ENCODE measurements at regions not wholly inside any gene's neighbourhood (a gene's known extent, or its start where the extent isn't known, plus 50 kb on each side); places are given as distances from the start of the nearest gene placed in this dataset.

- no peaks in the 10 kb centered on the region for H3K27me3 Mint-ChIP-seq
- DNase-seq = no peak
- H3K4me3 Mint-ChIP-seq = no peak overlapping the region
- peaks cover 0 to 10% (median 3%) of the 10 kb centered on the region in 7 donors for H3K9me3 Mint-ChIP-seq
- H3K4me1 Mint-ChIP-seq = no peaks in the 10 kb centered on the region
- H3K27ac Mint-ChIP-seq = no peak overlapping the region
- ATAC-seq (ENCODE audit: low read depth in 2 of 2) = no peak
- no peaks in the 10 kb centered on the region for H3K36me3 Mint-ChIP-seq
These were observed 958.0 kb downstream of the EPHA4 start for GRCh38 chr2:220614064-220614463.

- no peaks in the 10 kb centered on the region for H3K4me1 Mint-ChIP-seq
- H3K27me3 Mint-ChIP-seq = no peaks in the 10 kb centered on the region
- no peak for DNase-seq
- no peak overlapping the region for H3K4me3 Mint-ChIP-seq
- no peak overlapping the region for H3K27ac Mint-ChIP-seq
- H3K36me3 Mint-ChIP-seq = no peaks in the 10 kb centered on the region
- ATAC-seq (ENCODE audit: low read depth in 2 of 2) = no peak
- H3K9me3 Mint-ChIP-seq = peaks cover 0 to 8% (median 0%) of the 10 kb centered on the region in 7 donors
These were observed 952.4 kb downstream of the EPHA4 start for GRCh38 chr2:220619525-220620220.

- peaks cover 0 to 4% (median 0%) of the 10 kb centered on the region in 3 donors for H3K27me3 Mint-ChIP-seq
- no peaks in the 10 kb centered on the region for H3K9me3 Mint-ChIP-seq
- no peak for ATAC-seq (ENCODE audit: low read depth in 2 of 2)
- no peak overlapping the region for H3K27ac Mint-ChIP-seq
- H3K36me3 Mint-ChIP-seq = no peaks in the 10 kb centered on the region
- peak overlapping the region in 1 of 8 donors; percentile 59 for H3K4me3 Mint-ChIP-seq
- no peaks in the 10 kb centered on the region for H3K4me1 Mint-ChIP-seq
- DNase-seq = no peak
These were observed 945.5 kb downstream of the EPHA4 start for GRCh38 chr2:220626603-220627002.

GRCh38 chr2:220628252-220628651 lies 943.9 kb downstream of the EPHA4 start:
- H3K27me3 Mint-ChIP-seq = peaks cover 0 to 4% (median 0%) of the 10 kb centered on the region in 3 donors
- H3K36me3 Mint-ChIP-seq = no peaks in the 10 kb centered on the region
- H3K4me1 Mint-ChIP-seq = no peaks in the 10 kb centered on the region
- H3K27ac Mint-ChIP-seq = no peak overlapping the region
- H3K9me3 Mint-ChIP-seq = no peaks in the 10 kb centered on the region
- ATAC-seq (ENCODE audit: low read depth in 2 of 2) (no peak), DNase-seq (no peak)
- H3K4me3 Mint-ChIP-seq = peak overlapping the region in 1 of 8 donors; percentile 26

GRCh38 chr2:220641137-220641536 lies 931.0 kb downstream of the EPHA4 start:
- H3K27ac Mint-ChIP-seq = no peak overlapping the region
- H3K27me3 Mint-ChIP-seq = peaks cover 0 to 8% (median 0%) of the 10 kb centered on the region in 3 donors
- H3K9me3 Mint-ChIP-seq = no peaks in the 10 kb centered on the region
- H3K4me1 Mint-ChIP-seq = no peaks in the 10 kb centered on the region
- H3K36me3 Mint-ChIP-seq = no peaks in the 10 kb centered on the region
- ATAC-seq (ENCODE audit: low read depth in 2 of 2) = no peak
- no peak overlapping the region for H3K4me3 Mint-ChIP-seq
- no peak for DNase-seq

GRCh38 chr2:220646424-220646823 lies 925.7 kb downstream of the EPHA4 start:
- Mint-ChIP-seq H3K36me3 (no peaks in the 10 kb centered on the region), H3K27me3 (peaks cover 0 to 16% (median 8%) of the 10 kb centered on the region in 3 donors), H3K27ac (no peak overlapping the region), H3K9me3 (no peaks in the 10 kb centered on the region), H3K4me1 (no peaks in the 10 kb centered on the region), H3K4me3 (no peak overlapping the region)
- DNase-seq = no peak
- ATAC-seq (ENCODE audit: low read depth in 2 of 2) = no peak

- Mint-ChIP-seq H3K4me3 (no peak overlapping the region), H3K4me1 (no peaks in the 10 kb centered on the region), H3K9me3 (peaks cover 0 to 3% (median 0%) of the 10 kb centered on the region in 7 donors), H3K27ac (no peak overlapping the region), H3K27me3 (peaks cover 0 to 12% (median 9%) of the 10 kb centered on the region in 3 donors), H3K36me3 (no peaks in the 10 kb centered on the region)
- no peak for DNase-seq
- ATAC-seq (ENCODE audit: low read depth in 2 of 2) = no peak
These were observed 923.5 kb downstream of the EPHA4 start for GRCh38 chr2:220648628-220649027.

- Mint-ChIP-seq H3K4me1 (no peaks in the 10 kb centered on the region), H3K27ac (peak overlapping the region in 1 of 6 donors; percentile 45), H3K27me3 (peaks cover 4 to 14% (median 4%) of the 10 kb centered on the region in 3 donors), H3K4me3 (no peak overlapping the region), H3K9me3 (peaks cover 0 to 3% (median 0%) of the 10 kb centered on the region in 7 donors), H3K36me3 (no peaks in the 10 kb centered on the region)
- ATAC-seq (ENCODE audit: low read depth in 2 of 2) (no peak), DNase-seq (no peak)
These were observed 918.3 kb downstream of the EPHA4 start for GRCh38 chr2:220653776-220654175.

GRCh38 chr2:220654322-220654721 lies 917.8 kb downstream of the EPHA4 start:
- Mint-ChIP-seq H3K4me1 (no peaks in the 10 kb centered on the region), H3K27me3 (peaks cover 4 to 14% (median 4%) of the 10 kb centered on the region in 3 donors), H3K36me3 (no peaks in the 10 kb centered on the region), H3K9me3 (peaks cover 0 to 3% (median 0%) of the 10 kb centered on the region in 7 donors), H3K4me3 (no peak overlapping the region), H3K27ac (no peak overlapping the region)
- no peak for DNase-seq
- no peak for ATAC-seq (ENCODE audit: low read depth in 2 of 2)

GRCh38 chr2:220660277-220661145 lies 911.6 kb downstream of the EPHA4 start:
- H3K4me3 Mint-ChIP-seq = no peak overlapping the region
- H3K4me1 Mint-ChIP-seq = no peaks in the 10 kb centered on the region
- no peaks in the 10 kb centered on the region for H3K36me3 Mint-ChIP-seq
- ATAC-seq (ENCODE audit: low read depth in 2 of 2) = no peak
- peaks cover 0 to 5% (median 0%) of the 10 kb centered on the region in 7 donors for H3K9me3 Mint-ChIP-seq
- no peak for DNase-seq
- H3K27ac Mint-ChIP-seq = no peak overlapping the region
- H3K27me3 Mint-ChIP-seq = no peaks in the 10 kb centered on the region

- Mint-ChIP-seq H3K27me3 (peaks cover 0 to 4% (median 0%) of the 10 kb centered on the region in 3 donors), H3K27ac (no peak overlapping the region), H3K9me3 (peaks cover 0 to 5% (median 0%) of the 10 kb centered on the region in 7 donors), H3K4me1 (no peaks in the 10 kb centered on the region), H3K36me3 (no peaks in the 10 kb centered on the region), H3K4me3 (no peak overlapping the region)
- ATAC-seq (ENCODE audit: low read depth in 2 of 2) (no peak), DNase-seq (no peak)
These were observed 909.7 kb downstream of the EPHA4 start for GRCh38 chr2:220662431-220662830.

GRCh38 chr2:220663065-220663464 lies 909.0 kb downstream of the EPHA4 start:
- ATAC-seq (ENCODE audit: low read depth in 2 of 2) (no peak), DNase-seq (no peak)
- Mint-ChIP-seq H3K4me1 (no peaks in the 10 kb centered on the region), H3K27ac (no peak overlapping the region), H3K4me3 (no peak overlapping the region), H3K9me3 (peaks cover 0 to 5% (median 0%) of the 10 kb centered on the region in 7 donors), H3K27me3 (peaks cover 0 to 4% (median 0%) of the 10 kb centered on the region in 3 donors), H3K36me3 (no peaks in the 10 kb centered on the region)

- Mint-ChIP-seq H3K27ac (no peak overlapping the region), H3K4me3 (no peak overlapping the region), H3K4me1 (no peaks in the 10 kb centered on the region), H3K36me3 (no peaks in the 10 kb centered on the region), H3K9me3 (peaks cover 0 to 15% (median 3%) of the 10 kb centered on the region in 7 donors), H3K27me3 (peaks cover 6 to 9% (median 9%) of the 10 kb centered on the region in 3 donors)
- ATAC-seq (ENCODE audit: low read depth in 2 of 2) = no peak
- DNase-seq = no peak
These were observed 907.6 kb downstream of the EPHA4 start for GRCh38 chr2:220664272-220665107.

All from naive B cell (primary cell).